ENCODE measurements at regions not wholly inside any gene's neighbourhood (a gene's known extent, or its start where the extent isn't known, plus 50 kb on each side); places are given as distances from the start of the nearest gene placed in this dataset.

DNA sequence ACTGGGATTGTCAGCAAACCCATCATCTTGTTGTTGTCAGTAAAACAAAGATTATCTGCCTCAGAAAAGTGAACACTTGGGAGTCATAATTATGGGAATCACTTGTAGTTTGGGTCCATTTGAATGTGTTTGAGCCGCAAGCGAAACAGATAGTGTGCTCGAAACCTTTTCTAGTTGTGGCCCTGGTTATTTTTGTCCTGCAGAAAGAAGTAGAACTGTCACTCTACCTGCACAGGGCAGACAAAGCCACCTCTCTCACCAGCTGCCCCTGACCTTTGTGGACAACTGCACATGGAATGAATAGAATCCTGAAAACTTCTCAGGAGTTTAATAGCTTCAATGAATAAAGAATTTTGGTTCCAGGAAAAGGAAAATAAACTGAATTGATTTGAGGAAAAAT, 156.1 kb upstream of the CHD6 start:
- CTCF ChIA-PET: no interaction called here
- Mint-ChIP-seq H3K4me1 (peaks cover 27% of the 10 kb centered on the region), H3K4me3 (no peak overlapping the region), H3K9me3 (peaks cover 3% of the 10 kb centered on the region; the same call in 1 of the 2 replicates), H3K27me3 (ENCODE audit: low read depth) (peaks cover 3% of the 10 kb centered on the region; the same call in 1 of the 2 replicates), H3K36me3 (no peaks in the 10 kb centered on the region), H3K27ac (no peak overlapping the region)
- no peak for ATAC-seq
- POLR2A ChIA-PET: no interaction called here
- no peak for DNase-seq (ENCODE audit: low spot score)
- TF ChIP-seq GTF2I (CRISPR knock-in tag; conservative IDR thresholded peaks at IDR 0.05): no peak
- no peak for TF ChIP-seq ATF6 (CRISPR knock-in tag; IDR thresholded peaks at IDR 0.05)
- TF ChIP-seq, protein P1, sequence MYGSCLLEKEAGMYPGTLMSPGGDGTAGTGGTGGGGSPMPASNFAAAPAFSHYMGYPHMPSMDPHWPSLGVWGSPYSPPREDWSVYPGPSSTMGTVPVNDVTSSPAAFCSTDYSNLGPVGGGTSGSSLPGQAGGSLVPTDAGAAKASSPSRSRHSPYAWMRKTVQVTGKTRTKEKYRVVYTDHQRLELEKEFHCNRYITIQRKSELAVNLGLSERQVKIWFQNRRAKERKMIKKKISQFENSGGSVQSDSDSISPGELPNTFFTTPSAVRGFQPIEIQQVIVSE (CRISPR knock-in tag; IDR thresholded peaks at IDR 0.05; ENCODE audit: borderline replicate concordance): no peak
- TF ChIP-seq STAT6 (CRISPR knock-in tag; conservative IDR thresholded peaks at IDR 0.05; ENCODE audit: low read depth): no peak
- TF ChIP-seq, protein P2, sequence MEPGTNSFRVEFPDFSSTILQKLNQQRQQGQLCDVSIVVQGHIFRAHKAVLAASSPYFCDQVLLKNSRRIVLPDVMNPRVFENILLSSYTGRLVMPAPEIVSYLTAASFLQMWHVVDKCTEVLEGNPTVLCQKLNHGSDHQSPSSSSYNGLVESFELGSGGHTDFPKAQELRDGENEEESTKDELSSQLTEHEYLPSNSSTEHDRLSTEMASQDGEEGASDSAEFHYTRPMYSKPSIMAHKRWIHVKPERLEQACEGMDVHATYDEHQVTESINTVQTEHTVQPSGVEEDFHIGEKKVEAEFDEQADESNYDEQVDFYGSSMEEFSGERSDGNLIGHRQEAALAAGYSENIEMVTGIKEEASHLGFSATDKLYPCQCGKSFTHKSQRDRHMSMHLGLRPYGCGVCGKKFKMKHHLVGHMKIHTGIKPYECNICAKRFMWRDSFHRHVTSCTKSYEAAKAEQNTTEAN (CRISPR knock-in tag; IDR thresholded peaks at IDR 0.05): no peak
- TF ChIP-seq AFF4 (CRISPR knock-in tag; IDR thresholded peaks at IDR 0.05; ENCODE audit: borderline replicate concordance): no peak
- TF ChIP-seq, protein P3, sequence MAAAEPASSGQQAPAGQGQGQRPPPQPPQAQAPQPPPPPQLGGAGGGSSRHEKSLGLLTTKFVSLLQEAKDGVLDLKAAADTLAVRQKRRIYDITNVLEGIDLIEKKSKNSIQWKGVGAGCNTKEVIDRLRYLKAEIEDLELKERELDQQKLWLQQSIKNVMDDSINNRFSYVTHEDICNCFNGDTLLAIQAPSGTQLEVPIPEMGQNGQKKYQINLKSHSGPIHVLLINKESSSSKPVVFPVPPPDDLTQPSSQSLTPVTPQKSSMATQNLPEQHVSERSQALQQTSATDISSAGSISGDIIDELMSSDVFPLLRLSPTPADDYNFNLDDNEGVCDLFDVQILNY (CRISPR knock-in tag; IDR thresholded peaks at IDR 0.05): no peak
- TF ChIP-seq ATF2 (CRISPR knock-in tag; IDR thresholded peaks at IDR 0.05; ENCODE audit: borderline replicate concordance, low read depth): no peak
- no peak for TF ChIP-seq NR3C1 (CRISPR knock-in tag; conservative IDR thresholded peaks at IDR 0.05; ENCODE audit: low read depth)
- no peak for TF ChIP-seq ZNF425 (CRISPR knock-in tag; conservative IDR thresholded peaks at IDR 0.05)
- TF ChIP-seq, protein P4, sequence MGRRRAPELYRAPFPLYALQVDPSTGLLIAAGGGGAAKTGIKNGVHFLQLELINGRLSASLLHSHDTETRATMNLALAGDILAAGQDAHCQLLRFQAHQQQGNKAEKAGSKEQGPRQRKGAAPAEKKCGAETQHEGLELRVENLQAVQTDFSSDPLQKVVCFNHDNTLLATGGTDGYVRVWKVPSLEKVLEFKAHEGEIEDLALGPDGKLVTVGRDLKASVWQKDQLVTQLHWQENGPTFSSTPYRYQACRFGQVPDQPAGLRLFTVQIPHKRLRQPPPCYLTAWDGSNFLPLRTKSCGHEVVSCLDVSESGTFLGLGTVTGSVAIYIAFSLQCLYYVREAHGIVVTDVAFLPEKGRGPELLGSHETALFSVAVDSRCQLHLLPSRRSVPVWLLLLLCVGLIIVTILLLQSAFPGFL (CRISPR knock-in tag; IDR thresholded peaks at IDR 0.05; ENCODE audit: borderline replicate concordance): no peak
- TF ChIP-seq, protein P5, sequence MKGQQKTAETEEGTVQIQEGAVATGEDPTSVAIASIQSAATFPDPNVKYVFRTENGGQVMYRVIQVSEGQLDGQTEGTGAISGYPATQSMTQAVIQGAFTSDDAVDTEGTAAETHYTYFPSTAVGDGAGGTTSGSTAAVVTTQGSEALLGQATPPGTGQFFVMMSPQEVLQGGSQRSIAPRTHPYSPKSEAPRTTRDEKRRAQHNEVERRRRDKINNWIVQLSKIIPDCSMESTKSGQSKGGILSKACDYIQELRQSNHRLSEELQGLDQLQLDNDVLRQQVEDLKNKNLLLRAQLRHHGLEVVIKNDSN (CRISPR knock-in tag; IDR thresholded peaks at IDR 0.05): no peak
- TF ChIP-seq, protein P6, sequence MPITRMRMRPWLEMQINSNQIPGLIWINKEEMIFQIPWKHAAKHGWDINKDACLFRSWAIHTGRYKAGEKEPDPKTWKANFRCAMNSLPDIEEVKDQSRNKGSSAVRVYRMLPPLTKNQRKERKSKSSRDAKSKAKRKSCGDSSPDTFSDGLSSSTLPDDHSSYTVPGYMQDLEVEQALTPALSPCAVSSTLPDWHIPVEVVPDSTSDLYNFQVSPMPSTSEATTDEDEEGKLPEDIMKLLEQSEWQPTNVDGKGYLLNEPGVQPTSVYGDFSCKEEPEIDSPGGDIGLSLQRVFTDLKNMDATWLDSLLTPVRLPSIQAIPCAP (CRISPR knock-in tag; IDR thresholded peaks at IDR 0.05): no peak
- TF ChIP-seq, protein P7, sequence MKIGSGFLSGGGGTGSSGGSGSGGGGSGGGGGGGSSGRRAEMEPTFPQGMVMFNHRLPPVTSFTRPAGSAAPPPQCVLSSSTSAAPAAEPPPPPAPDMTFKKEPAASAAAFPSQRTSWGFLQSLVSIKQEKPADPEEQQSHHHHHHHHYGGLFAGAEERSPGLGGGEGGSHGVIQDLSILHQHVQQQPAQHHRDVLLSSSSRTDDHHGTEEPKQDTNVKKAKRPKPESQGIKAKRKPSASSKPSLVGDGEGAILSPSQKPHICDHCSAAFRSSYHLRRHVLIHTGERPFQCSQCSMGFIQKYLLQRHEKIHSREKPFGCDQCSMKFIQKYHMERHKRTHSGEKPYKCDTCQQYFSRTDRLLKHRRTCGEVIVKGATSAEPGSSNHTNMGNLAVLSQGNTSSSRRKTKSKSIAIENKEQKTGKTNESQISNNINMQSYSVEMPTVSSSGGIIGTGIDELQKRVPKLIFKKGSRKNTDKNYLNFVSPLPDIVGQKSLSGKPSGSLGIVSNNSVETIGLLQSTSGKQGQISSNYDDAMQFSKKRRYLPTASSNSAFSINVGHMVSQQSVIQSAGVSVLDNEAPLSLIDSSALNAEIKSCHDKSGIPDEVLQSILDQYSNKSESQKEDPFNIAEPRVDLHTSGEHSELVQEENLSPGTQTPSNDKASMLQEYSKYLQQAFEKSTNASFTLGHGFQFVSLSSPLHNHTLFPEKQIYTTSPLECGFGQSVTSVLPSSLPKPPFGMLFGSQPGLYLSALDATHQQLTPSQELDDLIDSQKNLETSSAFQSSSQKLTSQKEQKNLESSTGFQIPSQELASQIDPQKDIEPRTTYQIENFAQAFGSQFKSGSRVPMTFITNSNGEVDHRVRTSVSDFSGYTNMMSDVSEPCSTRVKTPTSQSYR (CRISPR knock-in tag; IDR thresholded peaks at IDR 0.05): no peak
